Sigmoid colon (tissue), 4 donors: ENCODE measurements at regions not wholly inside any gene's neighbourhood (a gene's known extent, or its start where the extent isn't known, plus 50 kb on each side); places are given as distances from the start of the nearest gene placed in this dataset.

Experiments used
- POLR2AphosphoS5 ChIP-seq, 4 donors: sonication (generic); formaldehyde crosslinking; IDR thresholded peaks; one replicate each; pipeline ENCODE4 v1.6.1; 2017; ENCODE audit warnings: antibody characterized with exemption in 4 of 4
- TF ChIP-seq, protein P1 (sequence below), 4 experiments: fragments of 450-650 bp in 3 of 4; fragments of 200-600 bp in 1 of 4; IDR thresholded peaks; one replicate each; pipeline ENCODE4 v1.5.1; 2016 to 2019; ENCODE audit warnings: antibody characterized with exemption in 4 of 4, mild to moderate bottlenecking in 3 of 4, moderate library complexity in 2 of 4

DNA sequence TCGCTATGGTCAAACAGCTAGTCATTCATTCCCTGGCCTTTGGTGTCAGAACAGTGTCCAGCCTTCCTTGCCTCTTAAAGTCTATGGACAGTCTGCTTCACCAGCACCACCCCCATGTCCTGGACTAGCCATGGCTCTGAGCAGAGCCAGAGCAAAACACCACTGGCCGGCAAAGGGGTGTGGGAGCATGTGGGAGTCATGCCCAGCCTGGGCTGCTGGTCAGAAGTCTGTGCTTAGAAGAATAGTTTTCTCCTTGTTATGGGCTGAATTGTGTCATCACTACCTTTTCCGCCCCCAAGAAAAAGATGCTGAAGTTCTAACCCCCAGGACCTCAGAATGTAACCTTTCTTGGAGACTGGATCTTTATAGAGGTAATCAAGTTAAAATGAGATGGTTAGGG lies 132.9 kb upstream of the LPP start:
- TF ChIP-seq, protein P1, sequence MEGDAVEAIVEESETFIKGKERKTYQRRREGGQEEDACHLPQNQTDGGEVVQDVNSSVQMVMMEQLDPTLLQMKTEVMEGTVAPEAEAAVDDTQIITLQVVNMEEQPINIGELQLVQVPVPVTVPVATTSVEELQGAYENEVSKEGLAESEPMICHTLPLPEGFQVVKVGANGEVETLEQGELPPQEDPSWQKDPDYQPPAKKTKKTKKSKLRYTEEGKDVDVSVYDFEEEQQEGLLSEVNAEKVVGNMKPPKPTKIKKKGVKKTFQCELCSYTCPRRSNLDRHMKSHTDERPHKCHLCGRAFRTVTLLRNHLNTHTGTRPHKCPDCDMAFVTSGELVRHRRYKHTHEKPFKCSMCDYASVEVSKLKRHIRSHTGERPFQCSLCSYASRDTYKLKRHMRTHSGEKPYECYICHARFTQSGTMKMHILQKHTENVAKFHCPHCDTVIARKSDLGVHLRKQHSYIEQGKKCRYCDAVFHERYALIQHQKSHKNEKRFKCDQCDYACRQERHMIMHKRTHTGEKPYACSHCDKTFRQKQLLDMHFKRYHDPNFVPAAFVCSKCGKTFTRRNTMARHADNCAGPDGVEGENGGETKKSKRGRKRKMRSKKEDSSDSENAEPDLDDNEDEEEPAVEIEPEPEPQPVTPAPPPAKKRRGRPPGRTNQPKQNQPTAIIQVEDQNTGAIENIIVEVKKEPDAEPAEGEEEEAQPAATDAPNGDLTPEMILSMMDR (IDR thresholded peaks at IDR 0.05): no peak
- TF ChIP-seq POLR2AphosphoS5 (IDR thresholded peaks at IDR 0.05): no peak
